ENCODE measurements at regions not wholly inside any gene's neighbourhood (a gene's known extent, or its start where the extent isn't known, plus 50 kb on each side); places are given as distances from the start of the nearest gene placed in this dataset.
A peak's percentile ranks its signal among the peaks of the same experiment; 100 is the strongest.

GRCh38 chr15:53400986-53401385, 358.5 kb downstream of the WDR72 start:
- no peak for DNase-seq (ENCODE audit: low read depth)

- DNase-seq (ENCODE audit: low read depth), result no peak
These were observed 362.3 kb downstream of the WDR72 start for GRCh38 chr15:53397041-53397616.

GRCh38 chr15:53395871-53396270, 363.6 kb downstream of the WDR72 start:
- DNase-seq (ENCODE audit: low read depth), result no peak

GRCh38 chr15:53390549-53390948, 368.9 kb downstream of the WDR72 start:
- no peak for DNase-seq (ENCODE audit: low read depth)

- no peak for DNase-seq (ENCODE audit: low read depth)
These were observed 370.0 kb downstream of the WDR72 start for GRCh38 chr15:53389271-53390037.

GRCh38 chr15:53384417-53384816, 375.0 kb downstream of the WDR72 start:
- DNase-seq (ENCODE audit: low read depth), result no peak

GRCh38 chr15:53378096-53378800, 381.2 kb downstream of the WDR72 start:
- DNase-seq (ENCODE audit: low read depth), result no peak

GRCh38 chr15:53367740-53368139, 391.7 kb downstream of the WDR72 start:
- DNase-seq (ENCODE audit: low read depth), result no peak

- DNase-seq (ENCODE audit: low read depth), result no peak
These were observed 398.6 kb downstream of the WDR72 start for GRCh38 chr15:53360881-53361280.

GRCh38 chr15:53359038-53359437, 400.4 kb downstream of the WDR72 start:
- DNase-seq (ENCODE audit: low read depth), result no peak

GRCh38 chr15:53354874-53355273, 404.6 kb downstream of the WDR72 start:
- peak; percentile 2 for DNase-seq (ENCODE audit: low read depth)

- DNase-seq (ENCODE audit: low read depth), result no peak
These were observed 408.1 kb downstream of the WDR72 start for GRCh38 chr15:53351373-53351772.

- no peak for DNase-seq (ENCODE audit: low read depth)
These were observed 412.9 kb downstream of the WDR72 start for GRCh38 chr15:53346583-53346982.

- DNase-seq (ENCODE audit: low read depth), result no peak
These were observed 427.9 kb downstream of the WDR72 start for GRCh38 chr15:53331328-53332190.

- no peak for DNase-seq (ENCODE audit: low read depth)
These were observed 431.1 kb downstream of the WDR72 start for GRCh38 chr15:53328341-53328740.

GRCh38 chr15:53324061-53324460, 435.4 kb downstream of the WDR72 start:
- no peak for DNase-seq (ENCODE audit: low read depth)

GRCh38 chr15:53323191-53323590, 436.3 kb downstream of the WDR72 start:
- peak; percentile 6 for DNase-seq (ENCODE audit: low read depth)

- no peak for DNase-seq (ENCODE audit: low read depth)
These were observed 438.6 kb downstream of the WDR72 start for GRCh38 chr15:53320816-53321215.

GRCh38 chr15:53312707-53313106, 446.8 kb downstream of the WDR72 start:
- no peak for DNase-seq (ENCODE audit: low read depth)

- DNase-seq (ENCODE audit: low read depth), result no peak
These were observed 448.8 kb downstream of the WDR72 start for GRCh38 chr15:53310709-53311108.

GRCh38 chr15:53307952-53308624, 451.4 kb downstream of the WDR72 start:
- peak; percentile 19 for DNase-seq (ENCODE audit: low read depth)
